ENCODE measurements at regions not wholly inside any gene's neighbourhood (a gene's known extent, or its start where the extent isn't known, plus 50 kb on each side); places are given as distances from the start of the nearest gene placed in this dataset.

DNA sequence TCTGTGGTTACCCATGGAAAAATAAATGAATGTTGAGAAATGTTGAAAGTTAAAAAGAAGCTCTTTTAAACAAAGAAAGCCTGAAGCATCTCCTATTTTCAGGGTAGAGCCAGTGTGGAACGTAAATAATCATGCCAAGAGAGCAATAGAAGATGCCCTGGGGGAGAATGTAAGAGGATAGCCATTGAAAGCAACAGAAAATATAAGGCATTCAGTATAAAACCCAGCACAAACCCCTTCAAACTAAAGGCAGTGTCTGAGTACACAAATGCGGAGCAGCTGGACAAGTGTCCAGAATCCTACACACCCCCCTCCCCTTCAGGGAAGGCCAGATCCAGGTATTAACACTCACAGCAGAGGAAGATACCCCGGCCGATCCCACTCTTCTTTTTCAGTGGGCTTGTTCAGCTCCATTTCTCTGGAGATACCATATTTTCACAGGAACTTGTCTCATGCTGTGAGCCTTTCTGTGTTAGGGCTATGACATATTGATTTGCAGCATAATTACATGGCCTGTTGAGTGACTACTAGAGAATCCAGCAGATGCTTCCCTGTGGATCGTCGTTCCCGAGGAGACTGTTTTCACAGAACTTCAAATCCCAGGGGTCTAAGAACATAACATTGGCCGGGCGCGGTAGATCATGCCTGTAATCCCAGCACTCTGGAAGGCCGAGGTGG lies 101.2 kb downstream of the PLK2 start:
- Histone ChIP-seq H3K27me3 (no peaks in the 10 kb centered on the region), H3K36me3 (no peaks in the 10 kb centered on the region), H3K27ac (no peak overlapping the region), H3K4me3 (no peak overlapping the region), H3K9me3 (no peaks in the 10 kb centered on the region), H3K4me1 (peaks cover 0 to 3% (median 0%) of the 10 kb centered on the region in 9 donors)
- intact Hi-C loops (cut with DNase I), result loop anchor here in 1 of 10 donors (5.0 kb wide), 1 partner anchor 94 kb away; no protein-coding TSS in a partner anchor
- TF ChIP-seq, protein P1, sequence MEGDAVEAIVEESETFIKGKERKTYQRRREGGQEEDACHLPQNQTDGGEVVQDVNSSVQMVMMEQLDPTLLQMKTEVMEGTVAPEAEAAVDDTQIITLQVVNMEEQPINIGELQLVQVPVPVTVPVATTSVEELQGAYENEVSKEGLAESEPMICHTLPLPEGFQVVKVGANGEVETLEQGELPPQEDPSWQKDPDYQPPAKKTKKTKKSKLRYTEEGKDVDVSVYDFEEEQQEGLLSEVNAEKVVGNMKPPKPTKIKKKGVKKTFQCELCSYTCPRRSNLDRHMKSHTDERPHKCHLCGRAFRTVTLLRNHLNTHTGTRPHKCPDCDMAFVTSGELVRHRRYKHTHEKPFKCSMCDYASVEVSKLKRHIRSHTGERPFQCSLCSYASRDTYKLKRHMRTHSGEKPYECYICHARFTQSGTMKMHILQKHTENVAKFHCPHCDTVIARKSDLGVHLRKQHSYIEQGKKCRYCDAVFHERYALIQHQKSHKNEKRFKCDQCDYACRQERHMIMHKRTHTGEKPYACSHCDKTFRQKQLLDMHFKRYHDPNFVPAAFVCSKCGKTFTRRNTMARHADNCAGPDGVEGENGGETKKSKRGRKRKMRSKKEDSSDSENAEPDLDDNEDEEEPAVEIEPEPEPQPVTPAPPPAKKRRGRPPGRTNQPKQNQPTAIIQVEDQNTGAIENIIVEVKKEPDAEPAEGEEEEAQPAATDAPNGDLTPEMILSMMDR (IDR thresholded peaks at IDR 0.05), result no peak
- WGBS, 2 donors, result 76 to 83% methylated on average over 11 of the region's 11 CpGs
- no peak for ATAC-seq
- DNase-seq, result no peak

DNA sequence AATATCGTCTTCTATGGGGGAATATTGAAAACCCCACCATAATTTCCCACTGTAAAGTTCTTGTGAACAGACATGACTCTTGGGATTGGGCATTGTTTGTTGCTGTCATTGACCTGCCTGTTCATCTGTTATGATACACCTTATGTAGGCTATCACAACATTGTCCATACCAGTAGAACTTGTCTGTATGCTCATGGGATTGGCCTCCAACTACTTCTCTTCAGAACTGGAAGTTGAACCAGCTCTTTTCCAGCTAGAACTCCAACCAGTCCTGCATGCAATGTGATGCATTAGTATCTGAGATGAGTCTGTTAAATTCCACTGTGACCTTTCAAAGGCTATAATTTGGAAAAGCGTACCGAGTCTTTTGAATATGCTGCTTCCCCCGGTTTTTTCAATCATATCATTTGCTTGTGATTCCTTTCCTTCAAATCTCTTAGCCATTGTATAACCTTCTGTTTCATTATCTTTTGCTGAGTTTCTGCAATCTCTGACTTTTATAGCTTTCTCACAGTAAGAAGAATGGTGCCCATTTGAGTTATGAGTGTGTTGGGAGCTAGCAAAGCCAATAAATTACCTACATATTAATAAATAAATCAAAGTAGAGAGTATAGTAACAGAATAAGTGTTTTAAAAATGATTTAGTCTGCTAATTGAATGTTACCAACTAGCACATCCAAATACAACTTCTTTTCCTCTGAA lies 101.9 kb downstream of the PLK2 start:
- H3K27me3 ChIP-seq, result no peaks in the 10 kb centered on the region
- ATAC-seq (no peak), DNase-seq (no peak)
- TF ChIP-seq, protein P1 (IDR thresholded peaks at IDR 0.05), result no peak
- H3K27ac ChIP-seq, result no peak overlapping the region
- intact Hi-C loops (cut with DNase I), result loop anchor here in 1 of 10 donors (5.0 kb wide), 1 partner anchor 94 kb away; no protein-coding TSS in a partner anchor
- no peaks in the 10 kb centered on the region for H3K9me3 ChIP-seq
- WGBS, 2 donors, result 94 to 96% methylated on average over 4 of the region's 4 CpGs
- H3K4me1 ChIP-seq, result peaks cover 0 to 3% (median 0%) of the 10 kb centered on the region in 9 donors
- H3K4me3 ChIP-seq, result no peak overlapping the region
- H3K36me3 ChIP-seq, result no peaks in the 10 kb centered on the region

DNA sequence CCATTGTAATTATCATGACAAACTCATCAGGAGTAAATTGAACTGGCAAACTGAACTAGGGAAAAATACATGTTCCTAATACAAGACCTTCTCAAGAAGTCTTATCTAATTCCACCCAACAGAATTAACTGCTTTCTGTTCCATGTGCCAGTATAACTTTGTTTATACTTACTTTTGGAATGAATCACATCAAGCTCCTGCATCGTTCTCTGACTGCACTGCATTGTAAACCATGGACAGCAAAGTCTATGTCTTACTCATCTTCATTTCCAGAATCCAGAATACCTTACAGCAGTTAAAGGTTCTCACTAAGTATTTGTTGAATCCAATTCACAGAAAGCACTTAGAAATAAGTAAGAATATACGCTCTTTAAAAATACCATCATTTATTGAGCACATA lies 102.8 kb downstream of the PLK2 start:
- no peak overlapping the region for H3K27ac ChIP-seq
- no peak for ATAC-seq

DNA sequence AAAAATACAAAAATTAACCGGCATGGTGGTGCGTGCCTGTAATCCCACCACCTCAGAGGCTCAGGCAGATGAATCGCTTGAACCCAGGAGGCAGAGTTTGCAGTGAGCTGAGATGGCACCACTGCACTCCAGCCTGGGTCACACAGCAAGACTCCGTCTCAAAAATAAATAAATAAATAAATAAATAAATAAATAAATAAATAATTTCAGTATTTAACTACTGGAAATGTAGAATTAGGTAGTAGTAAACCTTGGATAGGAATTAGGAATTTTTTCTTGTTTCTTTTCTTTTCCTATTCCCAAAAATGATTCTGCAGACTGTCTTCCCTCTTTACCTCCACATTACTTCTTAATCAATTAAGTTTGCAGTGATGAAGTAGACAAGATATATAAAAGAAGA lies 103.2 kb downstream of the PLK2 start:
- DNase-seq (no peak), ATAC-seq (no peak)
- TF ChIP-seq, protein P1 (IDR thresholded peaks at IDR 0.05), result no peak
- Histone ChIP-seq H3K4me3 (no peak overlapping the region), H3K9me3 (no peaks in the 10 kb centered on the region), H3K4me1 (no peaks in the 10 kb centered on the region), H3K36me3 (no peaks in the 10 kb centered on the region), H3K27ac (no peak overlapping the region), H3K27me3 (no peaks in the 10 kb centered on the region)
- intact Hi-C loops (cut with DNase I), result loop anchor here in 1 of 10 donors (5.0 kb wide), 1 partner anchor 96 kb away; no protein-coding TSS in a partner anchor
- WGBS, 2 donors, result 97 to 99% methylated on average over 4 of the region's 4 CpGs

More for the DNA sequence above, 102.8 kb downstream of the PLK2 start:
- Histone ChIP-seq H3K4me1 (no peaks in the 10 kb centered on the region), H3K36me3 (no peaks in the 10 kb centered on the region), H3K4me3 (no peak overlapping the region), H3K9me3 (no peaks in the 10 kb centered on the region), H3K27me3 (no peaks in the 10 kb centered on the region)
- WGBS, 2 donors, result 95% methylated on average over 2 of the region's 2 CpGs
- DNase-seq, result no peak
- intact Hi-C loops (cut with DNase I), result loop anchor here in 1 of 10 donors (5.0 kb wide), 1 partner anchor 95 kb away; no protein-coding TSS in a partner anchor
- TF ChIP-seq, protein P1 (IDR thresholded peaks at IDR 0.05), result no peak
